ENCODE measurements at regions not wholly inside any gene's neighbourhood (a gene's known extent, or its start where the extent isn't known, plus 50 kb on each side); places are given as distances from the start of the nearest gene placed in this dataset.

DNA sequence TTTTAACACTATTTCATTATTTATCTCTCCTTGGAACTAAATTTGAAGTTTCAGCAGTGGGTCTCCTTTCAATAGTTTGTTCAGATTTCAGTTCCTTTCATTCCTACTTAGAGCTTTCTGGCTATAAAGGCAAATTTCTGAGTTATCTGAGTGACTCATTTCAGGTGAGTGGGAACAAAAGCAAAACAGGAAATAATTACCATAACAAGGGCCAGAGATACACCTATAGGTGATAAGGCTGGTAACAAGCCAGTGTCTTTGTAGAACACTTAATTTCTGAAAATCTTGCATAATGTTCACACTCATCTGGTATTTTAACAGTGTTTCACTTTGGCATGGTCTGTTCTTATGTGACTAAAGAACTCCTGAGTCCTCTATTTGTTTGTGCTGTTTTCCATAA, 64.5 kb upstream of the PRRC2C start:
- Histone ChIP-seq H3K27ac (ENCODE audit: low read depth in 1 of 2, low read length in 2 of 2) (no peak overlapping the region), H3K9ac (ENCODE audit: low read depth in 1 of 2, low read length in 2 of 2) (no peak overlapping the region), H3K9me3 (ENCODE audit: control insufficient read depth in 4 of 4, low read length in 3 of 4) (no peaks in the 10 kb centered on the region), H3K36me3 (ENCODE audit: control insufficient read depth in 4 of 4, insufficient read depth in 3 of 4, low read depth in 1 of 4, low read length in 3 of 4) (no peaks in the 10 kb centered on the region), H3K4me3 (ENCODE audit: low read depth in 1 of 3, low read length in 3 of 3) (no peak overlapping the region), H3K4me1 (ENCODE audit: control insufficient read depth in 4 of 4, insufficient read depth in 4 of 4, low read length in 3 of 4) (no peaks in the 10 kb centered on the region), H3K27me3 (ENCODE audit: control insufficient read depth in 4 of 4, insufficient read depth in 4 of 4, low read length in 3 of 4) (no peaks in the 10 kb centered on the region)
- DNase-seq (ENCODE audit: low spot score): no peak
- TF ChIP-seq GABPA (IDR thresholded peaks at IDR 0.05 in 1 of 2, conservative IDR thresholded peaks at IDR 0.05 in 1 of 2) (no peak), FOXA2 (IDR thresholded peaks at IDR 0.05) (no peak), SP1 (IDR thresholded peaks at IDR 0.05) (no peak), RXRA (IDR thresholded peaks at IDR 0.05) (no peak), NR2F2 (IDR thresholded peaks at IDR 0.05) (no peak)
- TF ChIP-seq, protein P1, sequence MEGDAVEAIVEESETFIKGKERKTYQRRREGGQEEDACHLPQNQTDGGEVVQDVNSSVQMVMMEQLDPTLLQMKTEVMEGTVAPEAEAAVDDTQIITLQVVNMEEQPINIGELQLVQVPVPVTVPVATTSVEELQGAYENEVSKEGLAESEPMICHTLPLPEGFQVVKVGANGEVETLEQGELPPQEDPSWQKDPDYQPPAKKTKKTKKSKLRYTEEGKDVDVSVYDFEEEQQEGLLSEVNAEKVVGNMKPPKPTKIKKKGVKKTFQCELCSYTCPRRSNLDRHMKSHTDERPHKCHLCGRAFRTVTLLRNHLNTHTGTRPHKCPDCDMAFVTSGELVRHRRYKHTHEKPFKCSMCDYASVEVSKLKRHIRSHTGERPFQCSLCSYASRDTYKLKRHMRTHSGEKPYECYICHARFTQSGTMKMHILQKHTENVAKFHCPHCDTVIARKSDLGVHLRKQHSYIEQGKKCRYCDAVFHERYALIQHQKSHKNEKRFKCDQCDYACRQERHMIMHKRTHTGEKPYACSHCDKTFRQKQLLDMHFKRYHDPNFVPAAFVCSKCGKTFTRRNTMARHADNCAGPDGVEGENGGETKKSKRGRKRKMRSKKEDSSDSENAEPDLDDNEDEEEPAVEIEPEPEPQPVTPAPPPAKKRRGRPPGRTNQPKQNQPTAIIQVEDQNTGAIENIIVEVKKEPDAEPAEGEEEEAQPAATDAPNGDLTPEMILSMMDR (IDR thresholded peaks at IDR 0.05; ENCODE audit: low read depth, low read length, missing input control): no peak

- no peak for DNase-seq (ENCODE audit: low spot score)
- Histone ChIP-seq H3K9ac (ENCODE audit: low read depth in 1 of 2, low read length in 2 of 2) (no peak overlapping the region), H3K4me3 (ENCODE audit: low read depth in 1 of 3, low read length in 3 of 3) (no peak overlapping the region), H3K27ac (ENCODE audit: low read depth in 1 of 2, low read length in 2 of 2) (no peak overlapping the region), H3K4me1 (ENCODE audit: control insufficient read depth in 4 of 4, insufficient read depth in 4 of 4, low read length in 3 of 4) (no peaks in the 10 kb centered on the region), H3K36me3 (ENCODE audit: control insufficient read depth in 4 of 4, insufficient read depth in 3 of 4, low read depth in 1 of 4, low read length in 3 of 4) (no peaks in the 10 kb centered on the region), H3K27me3 (ENCODE audit: control insufficient read depth in 4 of 4, insufficient read depth in 4 of 4, low read length in 3 of 4) (no peaks in the 10 kb centered on the region), H3K9me3 (ENCODE audit: control insufficient read depth in 4 of 4, low read length in 3 of 4) (no peaks in the 10 kb centered on the region)
- 75% methylated on average over 10 of the region's 10 CpGs for WGBS
- TF ChIP-seq HNF4G (IDR thresholded peaks at IDR 0.05) (no peak), ZBTB33 (IDR thresholded peaks at IDR 0.05) (no peak), RXRA (IDR thresholded peaks at IDR 0.05) (no peak), FOXA2 (IDR thresholded peaks at IDR 0.05) (no peak), HNF4A (conservative IDR thresholded peaks at IDR 0.05) (no peak), NR2F2 (IDR thresholded peaks at IDR 0.05) (no peak), RAD21 (IDR thresholded peaks at IDR 0.05) (no peak), JUND (IDR thresholded peaks at IDR 0.05) (no peak), FOXA1 (IDR thresholded peaks at IDR 0.05) (no peak), EGR1 (IDR thresholded peaks at IDR 0.05; ENCODE audit: low read depth in 2 of 2) (no peak), ATF3 (IDR thresholded peaks at IDR 0.05) (no peak), GABPA (IDR thresholded peaks at IDR 0.05 in 1 of 2, conservative IDR thresholded peaks at IDR 0.05 in 1 of 2) (no peak), SP1 (IDR thresholded peaks at IDR 0.05) (no peak)
- TF ChIP-seq, protein P1 (IDR thresholded peaks at IDR 0.05; ENCODE audit: low read depth, low read length, missing input control): no peak
These were observed 63.8 kb upstream of the PRRC2C start for GRCh38 chr1:171421413-171422020.
